H9 (cell line): ENCODE measurements at regions not wholly inside any gene's neighbourhood (a gene's known extent, or its start where the extent isn't known, plus 50 kb on each side); places are given as distances from the start of the nearest gene placed in this dataset.

Experiments
- DNase-seq: peaks from one replicate; pipeline ENCODE4 v3.0.0-alpha.2; 2017
- H2AFZ ChIP-seq: one replicate; pipeline ENCODE4 v1.6.1; 2013; ENCODE audit warnings: mild to moderate bottlenecking, low read length, control low read depth, moderate library complexity
- H2AK5ac ChIP-seq: 2 replicates; pipeline ENCODE4 v1.6.1; 2013; ENCODE audit warnings: low read length, control low read depth, mixed read lengths; ENCODE audit not compliant: insufficient read length
- H2BK120ac ChIP-seq: one replicate; pipeline ENCODE4 v1.6.1; 2013; ENCODE audit warnings: low read depth, mild to moderate bottlenecking, low read length, control low read depth, inconsistent platforms; ENCODE audit not compliant: poor library complexity, severe bottlenecking
- H2BK12ac ChIP-seq: 2 replicates; pipeline ENCODE4 v1.6.1; 2013; ENCODE audit warnings: low read length, control low read depth, mixed read lengths, low read depth; ENCODE audit not compliant: insufficient read length
- H2BK15ac ChIP-seq: 2 replicates; pipeline ENCODE4 v1.6.1; 2013; ENCODE audit warnings: low read depth, low read length, control low read depth
- H2BK20ac ChIP-seq: one replicate; pipeline ENCODE4 v1.6.1; 2013; ENCODE audit warnings: low read depth, mild to moderate bottlenecking, low read length, control low read depth, inconsistent platforms; ENCODE audit not compliant: poor library complexity, severe bottlenecking
- H2BK5ac ChIP-seq: 2 replicates; pipeline ENCODE4 v1.6.1; 2013; ENCODE audit warnings: low read length, control low read depth, mixed read lengths; ENCODE audit not compliant: insufficient read length
- H3K14ac ChIP-seq: 2 replicates; pipeline ENCODE4 v1.6.1; 2013; ENCODE audit warnings: low read length, control low read depth; ENCODE audit not compliant: insufficient read depth
- H3K18ac ChIP-seq: 2 replicates; pipeline ENCODE4 v1.6.1; 2013; ENCODE audit warnings: low read depth, mild to moderate bottlenecking, mixed read lengths, low read length, control low read depth; ENCODE audit not compliant: insufficient read length
- H3K23ac ChIP-seq: 2 replicates; pipeline ENCODE4 v1.6.1; 2013; ENCODE audit warnings: low read length, control low read depth, mixed read lengths, low read depth; ENCODE audit not compliant: insufficient read length
- H3K23me2 ChIP-seq: 2 replicates; pipeline ENCODE4 v1.6.1; 2013; ENCODE audit warnings: low read depth, mild to moderate bottlenecking, mixed read lengths, low read length, control low read depth; ENCODE audit not compliant: insufficient read length, poor library complexity, severe bottlenecking
- H3K27ac ChIP-seq: 2 replicates; pipeline ENCODE4 v1.5.1; 2013; ENCODE audit warnings: low read length, control low read depth, mixed read lengths, low read depth; ENCODE audit not compliant: insufficient read length
- H3K27me3 ChIP-seq: 2 replicates; pipeline ENCODE4 v1.6.1; 2013; ENCODE audit warnings: low read length, control low read depth, inconsistent platforms; ENCODE audit not compliant: insufficient read depth
- H3K4ac ChIP-seq: 2 replicates; pipeline ENCODE4 v1.6.1; 2013; ENCODE audit warnings: low read depth, mild to moderate bottlenecking, control low read depth, inconsistent platforms, low read length, moderate library complexity
- H3K4me1 ChIP-seq: 2 replicates; pipeline ENCODE4 v1.6.1; 2013; ENCODE audit warnings: low read length, control low read depth, inconsistent platforms; ENCODE audit not compliant: insufficient read depth
- H3K4me2 ChIP-seq: 2 replicates; pipeline ENCODE4 v1.6.1; 2013; ENCODE audit warnings: low read length, control low read depth, mixed read lengths; ENCODE audit not compliant: insufficient read length, insufficient read depth
- H3K56ac ChIP-seq: 2 replicates; pipeline ENCODE4 v1.6.1; 2013; ENCODE audit warnings: low read depth, mild to moderate bottlenecking, mixed read lengths, low read length, control low read depth; ENCODE audit not compliant: insufficient read length
- H3K79me1 ChIP-seq: 2 replicates; pipeline ENCODE4 v1.6.1; 2013; ENCODE audit warnings: low read depth, mild to moderate bottlenecking, moderate library complexity, low read length, control low read depth, inconsistent platforms; ENCODE audit not compliant: insufficient read depth, poor library complexity, severe bottlenecking
- H3K79me2 ChIP-seq: 2 replicates; pipeline ENCODE4 v1.6.1; 2013; ENCODE audit warnings: low read length, control low read depth, inconsistent platforms; ENCODE audit not compliant: insufficient read depth
- H3K9ac ChIP-seq: 2 replicates; pipeline ENCODE4 v1.6.1; 2013; ENCODE audit warnings: low read length, control low read depth, mixed read lengths; ENCODE audit not compliant: insufficient read length; ENCODE audit errors: extremely low read depth
- H3K9me3 ChIP-seq: one replicate; pipeline ENCODE4 v1.6.1; 2013; ENCODE audit warnings: low read depth, low read length, inconsistent platforms; ENCODE audit not compliant: control insufficient read depth
- H3T11ph ChIP-seq: one replicate; pipeline ENCODE4 v1.6.1; 2013; ENCODE audit warnings: mild to moderate bottlenecking, low read length, control low read depth, inconsistent platforms
- H4K20me1 ChIP-seq: one replicate; pipeline ENCODE4 v1.6.1; 2013; ENCODE audit not compliant: control insufficient read depth, insufficient read length, insufficient read depth
- H4K5ac ChIP-seq: 2 replicates; pipeline ENCODE4 v1.6.1; 2013; ENCODE audit warnings: low read depth, mild to moderate bottlenecking, mixed read lengths, low read length, control low read depth; ENCODE audit not compliant: insufficient read length
- H4K8ac ChIP-seq: replicated peaks from 2 replicates; pipeline ENCODE4 v1.6.1; 2013; ENCODE audit warnings: low read length, control low read depth, mixed read lengths, low read depth; ENCODE audit not compliant: insufficient read length
- H4K91ac ChIP-seq: 2 replicates; pipeline ENCODE4 v1.6.1; 2013; ENCODE audit warnings: low read depth, mild to moderate bottlenecking, moderate library complexity, mixed read lengths, low read length, control low read depth; ENCODE audit not compliant: insufficient read length
- H3K27ac Mint-ChIP-seq, 3 experiments: 2 replicates in 2 of 3; 3 replicates in 1 of 3; pipeline ENCODE4 v1.8.0; 2020 to 2021; ENCODE audit warnings: mixed read lengths in 3 of 3, mild to moderate bottlenecking in 1 of 3, moderate library complexity in 1 of 3
- H3K27me3 Mint-ChIP-seq: 2 replicates; pipeline ENCODE4 v1.8.0; 2021; ENCODE audit warnings: low read depth, mild to moderate bottlenecking, moderate library complexity, mixed read lengths
- H3K36me3 Mint-ChIP-seq, 3 experiments: 2 replicates in 2 of 3; 3 replicates in 1 of 3; pipeline ENCODE4 v1.8.0; 2020 to 2021; ENCODE audit warnings: low read depth in 3 of 3, mixed read lengths in 3 of 3; ENCODE audit not compliant: insufficient read depth in 1 of 3
- H3K4me1 Mint-ChIP-seq, 2 experiments: 2 replicates each; pipeline ENCODE4 v1.8.0; 2020; ENCODE audit warnings: mixed read lengths in 2 of 2
- H3K4me3 Mint-ChIP-seq, 2 experiments: 2 replicates in 1 of 2; 3 replicates in 1 of 2; pipeline ENCODE4 v1.8.0; 2020 to 2021; ENCODE audit warnings: mild to moderate bottlenecking in 2 of 2, mixed read lengths in 2 of 2, moderate library complexity in 1 of 2
- H3K9me3 Mint-ChIP-seq, 2 experiments: 2 replicates in 1 of 2; 3 replicates in 1 of 2; pipeline ENCODE4 v1.8.0; 2020; ENCODE audit warnings: mild to moderate bottlenecking in 2 of 2, mixed read lengths in 2 of 2, moderate library complexity in 1 of 2
- CTCF ChIP-seq: fragments of 200-600 bp; sonication (generic); conservative IDR thresholded peaks from 3 replicates; pipeline ENCODE4 v1.8.0; 2021; ENCODE audit warnings: antibody characterized with exemption, mild to moderate bottlenecking
- WGBS: extraction: QIAGEN DNeasy Blood & Tissue Kit; methylation state at CpG from one replicate; pipeline ENCODE4 v1.1.7; 2013; ENCODE audit warnings: missing lambda C conversion rate, low lambda C conversion rate, mixed read lengths; ENCODE audit not compliant: insufficient read length; ENCODE audit errors: extremely low coverage; 5-methylcytosine and 5-hydroxymethylcytosine counted together

GRCh38 chr10:21327289-21327993 is 198.0 kb downstream of the SKIDA1 start:
- no peaks in the 10 kb centered on the region for H3K79me2 ChIP-seq
- no peak overlapping the region for H3K4me2 ChIP-seq
- no peak overlapping the region for H4K5ac ChIP-seq
- H3K14ac ChIP-seq = no peak overlapping the region
- H2AK5ac ChIP-seq = no peak overlapping the region
- H4K20me1 ChIP-seq = no peaks in the 10 kb centered on the region
- no peak overlapping the region for H4K8ac ChIP-seq
- Mint-ChIP-seq H3K4me1 (peaks cover 14 to 17% of the 10 kb centered on the region in 2 experiments), H3K4me3 (no peak overlapping the region), H3K27me3 (no peaks in the 10 kb centered on the region), H3K27ac (peak overlapping the region; percentile 17 to 70 (median 45); a peak in 3 of 7 replicates), H3K9me3 (no peaks in the 10 kb centered on the region), H3K36me3 (peaks cover 0 to 3% (median 0%) of the 10 kb centered on the region in 3 experiments; a peak in 2 of 7 replicates)
- H2BK20ac ChIP-seq = no peak overlapping the region
- H3T11ph ChIP-seq = no peak overlapping the region
- no peak overlapping the region for H3K27ac ChIP-seq
- H2BK12ac ChIP-seq = no peak overlapping the region
- no CpG with 5 or more reads among the region's 10 CpGs for WGBS
- no peak overlapping the region for H3K4ac ChIP-seq
- H4K91ac ChIP-seq = no peak overlapping the region
- no peak overlapping the region for H3K23ac ChIP-seq
- H3K23me2 ChIP-seq = no peaks in the 10 kb centered on the region
- no peaks in the 10 kb centered on the region for H3K9me3 ChIP-seq
- no peak for TF ChIP-seq CTCF
- no peak overlapping the region for H2BK120ac ChIP-seq
- no peak overlapping the region for H2BK15ac ChIP-seq
- no peaks in the 10 kb centered on the region; the same call in 1 of the 2 replicates for H3K4me1 ChIP-seq
- H3K79me1 ChIP-seq = no peaks in the 10 kb centered on the region
- no peak overlapping the region for H2AFZ ChIP-seq
- no peak overlapping the region for H3K9ac ChIP-seq
- H3K18ac ChIP-seq = no peak overlapping the region
- no peak overlapping the region for H3K56ac ChIP-seq
- peak; percentile 36 for DNase-seq
- no peaks in the 10 kb centered on the region for H3K27me3 ChIP-seq
- no peak overlapping the region for H2BK5ac ChIP-seq
